Endodermal cell (in vitro differentiated cells): ENCODE measurements at regions not wholly inside any gene's neighbourhood (a gene's known extent, or its start where the extent isn't known, plus 50 kb on each side); places are given as distances from the start of the nearest gene placed in this dataset.

Experiments used
- DNase-seq: peaks from one replicate; pipeline ENCODE4 v3.0.0-alpha.2; 2017
- H3K27ac ChIP-seq: 2 replicates; pipeline ENCODE4 v1.5.1; 2013; ENCODE audit warnings: mild to moderate bottlenecking, low read depth, low read length, moderate library complexity
- H3K27me3 ChIP-seq: 2 replicates; pipeline ENCODE4 v1.6.1; 2013; ENCODE audit warnings: mild to moderate bottlenecking, low read length, moderate library complexity; ENCODE audit not compliant: insufficient read depth, control insufficient read depth, poor library complexity, severe bottlenecking
- H3K36me3 ChIP-seq: 2 replicates; pipeline ENCODE4 v1.7.0; 2013; ENCODE audit warnings: mild to moderate bottlenecking, low read length, moderate library complexity; ENCODE audit not compliant: control insufficient read depth, insufficient read depth
- H3K4me1 ChIP-seq: one replicate; pipeline ENCODE4 v1.7.0; 2013; ENCODE audit warnings: low read length; ENCODE audit not compliant: control insufficient read depth, insufficient read depth
- H3K4me3 ChIP-seq: 2 replicates; pipeline ENCODE4 v1.5.1; 2013; ENCODE audit warnings: mild to moderate bottlenecking, low read length, moderate library complexity
- H3K9ac ChIP-seq: 2 replicates; pipeline ENCODE4 v1.6.1; 2013; ENCODE audit warnings: mild to moderate bottlenecking, low read length, moderate library complexity; ENCODE audit not compliant: poor library complexity, severe bottlenecking; ENCODE audit errors: extremely low read depth
- H3K9me3 ChIP-seq: 2 replicates; pipeline ENCODE4 v1.6.1; 2013; ENCODE audit warnings: mild to moderate bottlenecking, low read length, moderate library complexity; ENCODE audit not compliant: control insufficient read depth
- H3K27ac Mint-ChIP-seq: 2 replicates; pipeline ENCODE4 v1.8.0; 2020; ENCODE audit warnings: mixed read lengths
- H3K27me3 Mint-ChIP-seq: 2 replicates; pipeline ENCODE4 v1.8.0; 2021; ENCODE audit warnings: mild to moderate bottlenecking, mixed read lengths; ENCODE audit not compliant: insufficient read depth
- H3K36me3 Mint-ChIP-seq: 2 replicates; pipeline ENCODE4 v1.8.0; 2020; ENCODE audit warnings: low read depth, mixed read lengths
- H3K4me1 Mint-ChIP-seq: 2 replicates; pipeline ENCODE4 v1.8.0; 2020; ENCODE audit warnings: mixed read lengths
- H3K4me3 Mint-ChIP-seq: 2 replicates; pipeline ENCODE4 v1.8.0; 2020; ENCODE audit warnings: mild to moderate bottlenecking, moderate library complexity, mixed read lengths
- H3K9me3 Mint-ChIP-seq: 2 replicates; pipeline ENCODE4 v1.8.0; 2020; ENCODE audit warnings: mild to moderate bottlenecking, mixed read lengths
- WGBS, 2 experiments: methylation state at CpG; one replicate each; pipeline versions ENCODE4 v1.1.5 to v1.1.7; 2013; ENCODE audit warnings: missing lambda C conversion rate in 2 of 2, mixed read lengths in 1 of 2; ENCODE audit not compliant: insufficient coverage in 1 of 2, insufficient read length in 1 of 2; 5-methylcytosine and 5-hydroxymethylcytosine counted together
- TF ChIP-seq, protein P1 (sequence below): fragments of 200-600 bp; sonication (generic); conservative IDR thresholded peaks from 2 replicates; pipeline ENCODE4 v1.5.0; 2021; ENCODE audit warnings: antibody characterized with exemption, mild to moderate bottlenecking

DNA sequence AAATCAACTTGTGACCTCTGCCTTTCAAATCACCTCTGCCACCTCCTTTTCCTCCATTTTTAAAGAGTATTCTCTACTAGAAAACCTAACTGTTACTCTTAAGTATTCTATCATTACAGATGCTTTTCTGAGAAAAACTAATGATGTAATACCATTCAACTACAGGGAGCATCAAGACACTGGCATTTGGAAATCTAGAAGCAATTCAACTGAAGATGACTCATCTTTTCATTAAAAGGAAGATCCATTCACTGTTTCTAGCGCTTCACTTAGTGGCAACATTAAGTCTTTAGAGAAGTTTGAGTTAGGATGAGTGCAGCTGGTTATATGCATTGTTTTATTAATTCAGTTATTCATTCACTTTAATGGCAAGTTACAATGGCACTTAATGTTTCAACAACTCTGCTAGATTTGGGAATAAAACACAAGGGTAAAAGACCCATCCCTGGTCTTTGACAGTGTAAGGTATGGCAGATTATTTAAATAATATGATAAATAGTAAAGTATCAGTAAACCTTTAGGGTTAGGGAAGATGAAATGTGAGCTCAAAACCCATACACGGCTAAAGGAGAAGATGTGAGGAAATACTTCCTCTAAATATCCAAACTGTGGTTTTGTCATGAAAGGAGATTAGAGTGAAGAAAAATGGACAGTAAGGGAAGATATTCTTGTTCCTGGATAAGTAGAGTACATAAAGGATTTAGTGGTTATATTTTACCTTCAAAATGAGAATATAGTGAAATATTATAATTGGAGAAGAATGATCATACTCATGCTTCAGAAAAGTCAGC is 61.7 kb downstream of the KCNJ2 start:
- WGBS, 2 experiments = 92% methylated on average over 2 of the region's 2 CpGs; no CpG with 5 or more reads in 1 of the 2 experiments
- H3K27me3 ChIP-seq = peaks cover 10% of the 10 kb centered on the region
- Mint-ChIP-seq H3K9me3 (peaks cover 6% of the 10 kb centered on the region), H3K4me1 (no peaks in the 10 kb centered on the region), H3K27me3 (peaks cover 9% of the 10 kb centered on the region), H3K4me3 (no peak overlapping the region), H3K36me3 (no peaks in the 10 kb centered on the region), H3K27ac (no peak overlapping the region)
- TF ChIP-seq, protein P1, sequence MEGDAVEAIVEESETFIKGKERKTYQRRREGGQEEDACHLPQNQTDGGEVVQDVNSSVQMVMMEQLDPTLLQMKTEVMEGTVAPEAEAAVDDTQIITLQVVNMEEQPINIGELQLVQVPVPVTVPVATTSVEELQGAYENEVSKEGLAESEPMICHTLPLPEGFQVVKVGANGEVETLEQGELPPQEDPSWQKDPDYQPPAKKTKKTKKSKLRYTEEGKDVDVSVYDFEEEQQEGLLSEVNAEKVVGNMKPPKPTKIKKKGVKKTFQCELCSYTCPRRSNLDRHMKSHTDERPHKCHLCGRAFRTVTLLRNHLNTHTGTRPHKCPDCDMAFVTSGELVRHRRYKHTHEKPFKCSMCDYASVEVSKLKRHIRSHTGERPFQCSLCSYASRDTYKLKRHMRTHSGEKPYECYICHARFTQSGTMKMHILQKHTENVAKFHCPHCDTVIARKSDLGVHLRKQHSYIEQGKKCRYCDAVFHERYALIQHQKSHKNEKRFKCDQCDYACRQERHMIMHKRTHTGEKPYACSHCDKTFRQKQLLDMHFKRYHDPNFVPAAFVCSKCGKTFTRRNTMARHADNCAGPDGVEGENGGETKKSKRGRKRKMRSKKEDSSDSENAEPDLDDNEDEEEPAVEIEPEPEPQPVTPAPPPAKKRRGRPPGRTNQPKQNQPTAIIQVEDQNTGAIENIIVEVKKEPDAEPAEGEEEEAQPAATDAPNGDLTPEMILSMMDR = no peak
- H3K4me1 ChIP-seq = no peaks in the 10 kb centered on the region
- H3K27ac ChIP-seq = no peak overlapping the region
- no peaks in the 10 kb centered on the region for H3K36me3 ChIP-seq
- no peaks in the 10 kb centered on the region for H3K9me3 ChIP-seq
- H3K9ac ChIP-seq = no peak overlapping the region
- DNase-seq = no peak
- H3K4me3 ChIP-seq = no peak overlapping the region

DNA sequence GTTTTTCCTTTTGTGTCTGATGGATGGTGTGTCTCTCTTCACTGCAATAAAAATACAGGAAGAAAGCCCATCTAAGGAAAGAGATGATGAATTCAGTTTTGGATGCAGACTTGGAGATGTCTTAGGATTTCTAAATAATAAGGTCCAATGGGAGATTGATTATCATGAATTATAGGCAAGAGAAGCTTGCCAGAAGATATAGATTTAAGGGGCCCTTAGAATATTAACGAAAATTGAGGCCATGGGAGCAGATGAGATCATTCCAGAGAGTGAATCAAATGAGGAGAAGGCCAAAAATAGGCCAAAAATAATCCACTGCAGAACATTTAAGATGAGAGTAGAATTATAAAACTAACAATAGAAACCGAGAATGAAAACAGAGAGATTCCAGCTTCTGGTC is 63.1 kb downstream of the KCNJ2 start:
- Mint-ChIP-seq H3K4me3 (no peak overlapping the region), H3K4me1 (no peaks in the 10 kb centered on the region), H3K27ac (no peak overlapping the region), H3K27me3 (peaks cover 22% of the 10 kb centered on the region), H3K36me3 (no peaks in the 10 kb centered on the region), H3K9me3 (peaks cover 6% of the 10 kb centered on the region)
- H3K9ac ChIP-seq = no peak overlapping the region
- no peak overlapping the region for H3K27ac ChIP-seq
- H3K9me3 ChIP-seq = no peaks in the 10 kb centered on the region
- TF ChIP-seq, protein P1 = no peak
- no peak overlapping the region for H3K4me3 ChIP-seq
- no peak for DNase-seq
- no peaks in the 10 kb centered on the region for H3K4me1 ChIP-seq
- 82% methylated on average over 2 of the region's 2 CpGs; no CpG with 5 or more reads in 1 of the 2 experiments for WGBS, 2 experiments
- H3K27me3 ChIP-seq = peaks cover 24% of the 10 kb centered on the region
- no peaks in the 10 kb centered on the region for H3K36me3 ChIP-seq

DNA sequence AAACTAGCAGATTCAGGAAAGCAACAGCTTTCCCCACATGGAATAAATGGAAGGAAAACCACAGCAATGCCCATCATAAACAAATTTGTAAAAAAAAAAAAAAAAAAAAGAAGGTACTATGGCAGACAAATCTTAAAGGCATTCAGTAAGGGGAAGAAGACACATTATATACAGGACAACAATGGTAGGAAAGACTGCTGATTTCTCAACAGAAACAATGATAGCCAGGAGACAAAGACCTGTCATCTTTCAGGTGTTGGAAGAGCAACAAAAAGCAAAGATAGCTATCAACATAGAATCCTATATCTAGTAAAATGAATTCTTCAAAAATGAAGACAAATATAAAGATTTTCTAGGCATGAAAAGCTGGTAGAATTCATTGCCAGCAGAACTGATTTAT is 65.9 kb downstream of the KCNJ2 start:
- H3K4me1 ChIP-seq = no peaks in the 10 kb centered on the region
- DNase-seq = no peak
- H3K36me3 Mint-ChIP-seq = no peaks in the 10 kb centered on the region
- H3K27ac Mint-ChIP-seq = no peak overlapping the region
- no peaks in the 10 kb centered on the region for H3K9me3 ChIP-seq
- no peak overlapping the region for H3K27ac ChIP-seq
- peaks cover 5% of the 10 kb centered on the region for H3K4me1 Mint-ChIP-seq
- H3K27me3 ChIP-seq = peaks cover 25% of the 10 kb centered on the region
- no peak overlapping the region for H3K4me3 Mint-ChIP-seq
- H3K9ac ChIP-seq = no peak overlapping the region
- peaks cover 6% of the 10 kb centered on the region for H3K9me3 Mint-ChIP-seq
- no peak overlapping the region for H3K4me3 ChIP-seq
- peaks cover 26% of the 10 kb centered on the region for H3K27me3 Mint-ChIP-seq
- no peaks in the 10 kb centered on the region for H3K36me3 ChIP-seq
- TF ChIP-seq, protein P1 = no peak
